HepG2 (cell line): ENCODE measurements at regions not wholly inside any gene's neighbourhood (a gene's known extent, or its start where the extent isn't known, plus 50 kb on each side); places are given as distances from the start of the nearest gene placed in this dataset.
A peak's percentile ranks its signal among the peaks of the same experiment; 100 is the strongest.

Experiments used
- ATAC-seq: fragments of 200-7000 bp; cut with Tn5 transposase; 3 replicates; pipeline ENCODE4 v1.9.1; 2020; ENCODE audit warnings: mild to moderate bottlenecking, moderate library complexity
- BruUV-seq: library from RNA; stranded (reverse); fragments of 400-500 nt; replicated peaks from 2 replicates; lab custom pipeline; 2021; lab: Mats Ljungman, UMichigan
- CTCF ChIA-PET: fragments of 300-600 bp; formaldehyde crosslinking; extraction: SDS; loops from one replicate; lab custom pipeline; 2021; ENCODE audit warnings: low total read pairs, inconsistent platforms, low intra/inter-chr PET ratio; lab: Yijun Ruan, JAX
- POLR2A ChIA-PET: fragments of 350-600 bp; sonication (Branson Sonifier 250); formaldehyde crosslinking; loops from one replicate; lab custom pipeline; 2020; ENCODE audit warnings: antibody characterized with exemption, inconsistent platforms; lab: Yijun Ruan, JAX
- DNase-seq: peaks from one replicate; pipeline ENCODE4 v3.0.0-alpha.2; 2015; ENCODE audit warnings: low spot score
- FAIRE-seq: peaks from 3 replicates; lab custom pipeline; 2011; peaks lifted over from hg19 to GRCh38; lab: Jason Lieb, UNC
- H2AFZ ChIP-seq: one replicate; pipeline ENCODE4 v1.6.1; 2011; ENCODE audit warnings: low read length, inconsistent platforms
- H3K27ac ChIP-seq: fragments of 300-600 bp; 3 replicates; pipeline ENCODE4 v1.8.0; 2011; ENCODE audit warnings: mixed run types, mild to moderate bottlenecking, mixed read lengths, low read length, inconsistent platforms; ENCODE audit not compliant: insufficient read depth; ENCODE audit errors: extremely low read length
- H3K27me3 ChIP-seq, 2 experiments: fragments of 200-600 bp in 1 of 2; 2 replicates in 1 of 2; 3 replicates in 1 of 2; pipeline versions ENCODE4 v1.6.0 to v1.8.0; 2011; ENCODE audit warnings: low read length in 2 of 2, mild to moderate bottlenecking in 2 of 2, moderate library complexity in 2 of 2, inconsistent platforms in 1 of 2; ENCODE audit not compliant: insufficient read depth in 2 of 2, control insufficient read depth in 1 of 2
- H3K36me3 ChIP-seq, 2 experiments: fragments of 200-600 bp in 1 of 2; replicated peaks in 1 of 2; 2 replicates in 1 of 2; 3 replicates in 1 of 2; pipeline versions ENCODE4 v1.5.1 to v1.8.0; 2011; ENCODE audit warnings: low read length in 2 of 2, inconsistent platforms in 1 of 2; ENCODE audit not compliant: insufficient read depth in 2 of 2, control insufficient read depth in 1 of 2
- H3K4me1 ChIP-seq: 2 replicates; pipeline ENCODE4 v1.5.1; 2012; ENCODE audit warnings: low read length, inconsistent platforms; ENCODE audit not compliant: insufficient read depth
- H3K4me2 ChIP-seq: 2 replicates; pipeline ENCODE4 v1.6.0; 2011; ENCODE audit warnings: low read depth, low read length, inconsistent platforms
- H3K4me3 ChIP-seq, 3 experiments: fragments of 200-600 bp in 1 of 3; sonication (generic), shearing (Covaris generic) in 1 of 3; replicated peaks in 1 of 3; 2 replicates each; pipeline ENCODE4 v1.5.1; 2011 to 2016; ENCODE audit warnings: low read length in 3 of 3, inconsistent platforms in 2 of 3, low read depth in 2 of 3, mild to moderate bottlenecking in 2 of 3, control low read depth in 1 of 3, mixed read lengths in 1 of 3; ENCODE audit not compliant: insufficient read depth in 1 of 3
- H3K79me2 ChIP-seq: one replicate; pipeline ENCODE4 v1.6.1; 2011; ENCODE audit warnings: low read length, inconsistent platforms; ENCODE audit not compliant: insufficient read depth
- H3K9ac ChIP-seq: 2 replicates; pipeline ENCODE4 v1.6.0; 2011; ENCODE audit warnings: mild to moderate bottlenecking, low read depth, low read length, inconsistent platforms; ENCODE audit not compliant: insufficient read depth
- H3K9me3 ChIP-seq: 2 replicates; pipeline ENCODE4 v1.5.1; 2012; ENCODE audit warnings: mild to moderate bottlenecking, low read length
- H4K20me1 ChIP-seq: 2 replicates; pipeline ENCODE4 v1.6.0; 2011; ENCODE audit warnings: inconsistent platforms, mild to moderate bottlenecking, low read length, moderate library complexity; ENCODE audit not compliant: insufficient read depth
- AKAP8 ChIP-seq: sonication (generic); formaldehyde crosslinking; IDR thresholded peaks from 2 replicates; pipeline ENCODE4 v1.5.1; 2020; ENCODE audit warnings: mild to moderate bottlenecking, missing genetic modification reagents
- NCOA5 ChIP-seq: sonication (generic); formaldehyde crosslinking; IDR thresholded peaks from 2 replicates; pipeline ENCODE4 v1.4.0; 2020; ENCODE audit warnings: missing genetic modification reagents
- ZNF530 ChIP-seq: sonication (generic); formaldehyde crosslinking; IDR thresholded peaks from 2 replicates; pipeline ENCODE4 v1.5.0; 2020; ENCODE audit warnings: low read depth, mild to moderate bottlenecking, missing genetic modification reagents
- WGBS: methylation state at CpG from one replicate; pipeline ENCODE4 v1.1.6; 2017; ENCODE audit warnings: low lambda C conversion rate; 5-methylcytosine and 5-hydroxymethylcytosine counted together
- in situ Hi-C: cut with HindIII; loops from 2 replicates; pipeline ENCODE4 v1.10.0; 2017; ENCODE audit warnings: low pct_unique_long_range_greater_than_20kb; ENCODE audit not compliant: extremely low pct_ligation_motif_present
- intact Hi-C: fragments of 100-400 bp; cut with micrococcal nuclease; formaldehyde crosslinking; loops from one replicate; pipeline ENCODE4 v1.10.0; 2022; ENCODE audit not compliant: unreplicated experiment
- TF ChIP-seq, protein P1 (sequence below): sonication (generic); formaldehyde crosslinking; IDR thresholded peaks from 2 replicates; pipeline ENCODE4 v1.8.0; 2022; ENCODE audit warnings: mild to moderate bottlenecking, missing genetic modification reagents; ENCODE audit not compliant: insufficient replicate concordance
- TF ChIP-seq, protein P2 (sequence below): sonication (generic); formaldehyde crosslinking; IDR thresholded peaks from 2 replicates; pipeline ENCODE4 v1.5.0; 2020; ENCODE audit warnings: mild to moderate bottlenecking, missing genetic modification reagents, moderate library complexity
- TF ChIP-seq, protein P3 (sequence below): sonication (generic); formaldehyde crosslinking; IDR thresholded peaks from 2 replicates; pipeline ENCODE4 v1.8.1; 2023; ENCODE audit warnings: mild to moderate bottlenecking, missing genetic modification reagents, borderline replicate concordance

DNA sequence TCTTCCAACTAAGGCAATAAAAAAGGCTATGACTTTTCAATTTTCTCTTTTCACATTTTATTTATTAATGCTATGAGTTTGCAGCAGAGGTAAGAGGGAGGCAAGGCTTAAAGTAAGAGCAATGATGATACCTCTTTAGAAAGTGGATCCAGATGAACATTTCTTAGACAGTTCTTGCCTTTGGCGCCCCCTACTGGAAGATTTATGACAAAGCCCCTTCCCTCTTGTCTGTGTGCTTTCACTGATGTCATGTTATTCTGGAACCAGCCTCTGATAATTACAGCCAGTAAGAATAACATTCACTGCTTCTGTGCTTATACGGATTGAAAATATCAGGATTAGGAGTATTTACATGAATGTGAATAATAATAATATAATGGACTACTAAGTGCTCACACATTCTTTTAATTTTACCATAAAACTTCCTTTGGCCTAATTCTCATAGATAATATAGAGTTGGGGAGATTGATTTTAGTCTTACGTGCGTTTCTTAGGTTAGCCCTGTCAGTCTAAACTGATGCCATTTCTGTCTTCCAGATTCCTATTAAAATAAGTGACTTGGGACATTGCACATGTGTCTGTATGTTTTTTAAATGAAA lies 1929.9 kb upstream of the SEL1L start:
- in situ Hi-C loops = no loop called here
- H3K4me1 ChIP-seq = no peaks in the 10 kb centered on the region
- BruUV-seq = no TSS peak
- no peak overlapping the region for H3K4me3 ChIP-seq
- ATAC-seq = no peak; the same call in 2 of the 3 replicates
- FAIRE-seq = no peak
- ChIA-PET CTCF (no interaction called here), POLR2A (no interaction called here)
- peaks cover 71% of the 10 kb centered on the region for H3K9me3 ChIP-seq
- no peaks in the 10 kb centered on the region for H4K20me1 ChIP-seq
- no peaks in the 10 kb centered on the region for H3K36me3 ChIP-seq
- WGBS = 4% methylated on average over 4 of the region's 4 CpGs
- H3K79me2 ChIP-seq = no peaks in the 10 kb centered on the region
- TF ChIP-seq NCOA5 (CRISPR knock-in tag) = no peak
- TF ChIP-seq ZNF530 (CRISPR knock-in tag) = no peak
- TF ChIP-seq AKAP8 (CRISPR knock-in tag) = no peak
- TF ChIP-seq, protein P1, sequence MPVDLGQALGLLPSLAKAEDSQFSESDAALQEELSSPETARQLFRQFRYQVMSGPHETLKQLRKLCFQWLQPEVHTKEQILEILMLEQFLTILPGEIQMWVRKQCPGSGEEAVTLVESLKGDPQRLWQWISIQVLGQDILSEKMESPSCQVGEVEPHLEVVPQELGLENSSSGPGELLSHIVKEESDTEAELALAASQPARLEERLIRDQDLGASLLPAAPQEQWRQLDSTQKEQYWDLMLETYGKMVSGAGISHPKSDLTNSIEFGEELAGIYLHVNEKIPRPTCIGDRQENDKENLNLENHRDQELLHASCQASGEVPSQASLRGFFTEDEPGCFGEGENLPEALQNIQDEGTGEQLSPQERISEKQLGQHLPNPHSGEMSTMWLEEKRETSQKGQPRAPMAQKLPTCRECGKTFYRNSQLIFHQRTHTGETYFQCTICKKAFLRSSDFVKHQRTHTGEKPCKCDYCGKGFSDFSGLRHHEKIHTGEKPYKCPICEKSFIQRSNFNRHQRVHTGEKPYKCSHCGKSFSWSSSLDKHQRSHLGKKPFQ = no peak
- TF ChIP-seq, protein P2, sequence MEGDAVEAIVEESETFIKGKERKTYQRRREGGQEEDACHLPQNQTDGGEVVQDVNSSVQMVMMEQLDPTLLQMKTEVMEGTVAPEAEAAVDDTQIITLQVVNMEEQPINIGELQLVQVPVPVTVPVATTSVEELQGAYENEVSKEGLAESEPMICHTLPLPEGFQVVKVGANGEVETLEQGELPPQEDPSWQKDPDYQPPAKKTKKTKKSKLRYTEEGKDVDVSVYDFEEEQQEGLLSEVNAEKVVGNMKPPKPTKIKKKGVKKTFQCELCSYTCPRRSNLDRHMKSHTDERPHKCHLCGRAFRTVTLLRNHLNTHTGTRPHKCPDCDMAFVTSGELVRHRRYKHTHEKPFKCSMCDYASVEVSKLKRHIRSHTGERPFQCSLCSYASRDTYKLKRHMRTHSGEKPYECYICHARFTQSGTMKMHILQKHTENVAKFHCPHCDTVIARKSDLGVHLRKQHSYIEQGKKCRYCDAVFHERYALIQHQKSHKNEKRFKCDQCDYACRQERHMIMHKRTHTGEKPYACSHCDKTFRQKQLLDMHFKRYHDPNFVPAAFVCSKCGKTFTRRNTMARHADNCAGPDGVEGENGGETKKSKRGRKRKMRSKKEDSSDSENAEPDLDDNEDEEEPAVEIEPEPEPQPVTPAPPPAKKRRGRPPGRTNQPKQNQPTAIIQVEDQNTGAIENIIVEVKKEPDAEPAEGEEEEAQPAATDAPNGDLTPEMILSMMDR (CRISPR knock-in tag) = peak; percentile 40
- TF ChIP-seq, protein P3, sequence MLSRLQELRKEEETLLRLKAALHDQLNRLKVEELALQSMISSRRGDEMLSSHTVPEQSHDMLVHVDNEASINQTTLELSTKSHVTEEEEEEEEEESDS (CRISPR knock-in tag) = no peak
- DNase-seq = peak; percentile 12
- H3K27me3 ChIP-seq = no peaks in the 10 kb centered on the region
- H2AFZ ChIP-seq = no peak overlapping the region
- no peak overlapping the region for H3K27ac ChIP-seq
- intact Hi-C loops = loop anchor here (2.0 to 5.0 kb wide), 2 partner anchors 163 to 751 kb away; no protein-coding TSS in a partner anchor
- no peak overlapping the region for H3K9ac ChIP-seq
- no peak overlapping the region for H3K4me2 ChIP-seq
